ENCODE measurements at regions not wholly inside any gene's neighbourhood (a gene's known extent, or its start where the extent isn't known, plus 50 kb on each side); places are given as distances from the start of the nearest gene placed in this dataset.

DNA sequence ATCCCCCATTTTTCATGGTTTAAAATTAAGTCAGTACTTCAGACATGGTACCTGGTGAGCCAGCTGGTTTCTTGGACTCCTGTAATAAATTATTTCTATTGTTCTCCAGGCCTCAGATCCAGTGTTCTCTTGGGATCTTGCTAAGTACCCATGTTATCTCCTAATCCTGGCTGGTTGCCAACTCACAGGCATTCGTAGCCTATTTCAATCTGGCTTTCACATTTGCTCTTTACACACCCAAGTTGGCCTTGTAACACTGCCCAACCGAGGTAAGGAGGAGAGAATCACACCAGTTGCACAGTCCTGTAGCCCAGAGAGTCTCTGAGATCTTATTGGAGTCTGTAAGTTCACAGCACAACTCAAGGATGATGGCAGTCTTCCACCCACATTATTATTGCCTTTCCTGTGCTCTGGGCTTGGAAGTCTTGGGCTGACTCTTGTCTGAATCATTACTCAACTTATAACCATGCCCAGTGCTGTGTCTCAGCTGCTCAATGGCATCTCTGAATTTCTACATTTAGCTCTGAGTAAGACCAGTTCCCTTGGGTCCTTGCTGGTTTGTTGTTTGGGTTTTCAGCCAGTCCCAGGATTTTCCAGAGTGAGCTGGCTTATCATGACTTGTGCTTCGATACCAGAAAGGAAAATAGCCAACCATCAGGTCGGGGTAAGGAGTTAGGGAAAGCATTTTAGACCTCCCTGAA, 76.6 kb upstream of the KLF12 start:
- DNase-seq, result peak in 1 of 14 experiments; percentile 10
- peaks cover 4% of the 10 kb centered on the region for H3K4me1 Mint-ChIP-seq (ENCODE audit: low read depth)
- Histone ChIP-seq H3K4me1 (ENCODE audit: insufficient read depth, low read length) (no peaks in the 10 kb centered on the region), H3K4me3 (ENCODE audit: low read length) (no peak overlapping the region), H3K27me3 (ENCODE audit: control insufficient read depth in 1 of 2, insufficient read depth in 2 of 2, low read length in 2 of 2) (no peaks in the 10 kb centered on the region), H3K9me3 (ENCODE audit: control insufficient read depth in 1 of 2, insufficient read depth in 1 of 2, low read length in 2 of 2) (no peaks in the 10 kb centered on the region), H3K36me3 (ENCODE audit: insufficient read depth, low read length) (no peaks in the 10 kb centered on the region), H3K27ac (ENCODE audit: low read depth in 1 of 2, low read length in 2 of 2) (no peak overlapping the region)
- ChIA-PET POLR2A (no interaction called here), CTCF (no interaction called here)
- no peaks in the 10 kb centered on the region for H3K9me3 Mint-ChIP-seq
- no peak overlapping the region for H3K27ac Mint-ChIP-seq
- intact Hi-C loops (cut with DNase I, micrococcal nuclease), result no loop called here
- H3K36me3 Mint-ChIP-seq (ENCODE audit: low read depth), result no peaks in the 10 kb centered on the region
- no peaks in the 10 kb centered on the region for H3K27me3 Mint-ChIP-seq
- no peak overlapping the region for H3K4me3 Mint-ChIP-seq
- no peak for ATAC-seq (ENCODE audit: poor library complexity)
- TF ChIP-seq, protein P1, sequence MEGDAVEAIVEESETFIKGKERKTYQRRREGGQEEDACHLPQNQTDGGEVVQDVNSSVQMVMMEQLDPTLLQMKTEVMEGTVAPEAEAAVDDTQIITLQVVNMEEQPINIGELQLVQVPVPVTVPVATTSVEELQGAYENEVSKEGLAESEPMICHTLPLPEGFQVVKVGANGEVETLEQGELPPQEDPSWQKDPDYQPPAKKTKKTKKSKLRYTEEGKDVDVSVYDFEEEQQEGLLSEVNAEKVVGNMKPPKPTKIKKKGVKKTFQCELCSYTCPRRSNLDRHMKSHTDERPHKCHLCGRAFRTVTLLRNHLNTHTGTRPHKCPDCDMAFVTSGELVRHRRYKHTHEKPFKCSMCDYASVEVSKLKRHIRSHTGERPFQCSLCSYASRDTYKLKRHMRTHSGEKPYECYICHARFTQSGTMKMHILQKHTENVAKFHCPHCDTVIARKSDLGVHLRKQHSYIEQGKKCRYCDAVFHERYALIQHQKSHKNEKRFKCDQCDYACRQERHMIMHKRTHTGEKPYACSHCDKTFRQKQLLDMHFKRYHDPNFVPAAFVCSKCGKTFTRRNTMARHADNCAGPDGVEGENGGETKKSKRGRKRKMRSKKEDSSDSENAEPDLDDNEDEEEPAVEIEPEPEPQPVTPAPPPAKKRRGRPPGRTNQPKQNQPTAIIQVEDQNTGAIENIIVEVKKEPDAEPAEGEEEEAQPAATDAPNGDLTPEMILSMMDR (IDR thresholded peaks at IDR 0.05), result no peak

DNA sequence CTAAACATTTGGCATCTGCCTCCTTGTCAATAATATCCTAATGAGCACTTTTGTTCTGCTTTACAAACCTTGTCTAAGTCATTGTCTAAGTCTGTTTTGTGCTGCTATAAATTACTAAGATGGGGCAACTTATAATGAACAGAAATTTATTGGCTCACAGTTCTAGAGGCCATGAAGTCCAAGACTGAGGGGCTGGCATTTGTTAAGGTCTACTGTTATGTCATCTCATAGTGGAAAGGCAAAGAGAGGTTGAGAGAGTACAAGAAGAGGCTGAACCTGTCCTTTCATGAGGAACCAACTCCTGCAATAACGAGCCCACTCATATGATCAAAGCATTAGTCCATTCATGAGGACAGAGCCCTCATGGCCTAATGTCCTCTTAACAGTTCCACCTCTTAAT, 72.7 kb upstream of the KLF12 start:
- ChIA-PET POLR2A (no interaction called here), CTCF (no interaction called here)
- intact Hi-C loops (cut with DNase I, micrococcal nuclease), result no loop called here
- TF ChIP-seq, protein P1 (IDR thresholded peaks at IDR 0.05), result no peak
- no peak for ATAC-seq (ENCODE audit: poor library complexity)
- Histone ChIP-seq H3K9me3 (ENCODE audit: control insufficient read depth in 1 of 2, insufficient read depth in 1 of 2, low read length in 2 of 2) (no peaks in the 10 kb centered on the region), H3K27ac (ENCODE audit: low read depth in 1 of 2, low read length in 2 of 2) (no peak overlapping the region), H3K36me3 (ENCODE audit: insufficient read depth, low read length) (no peaks in the 10 kb centered on the region), H3K27me3 (ENCODE audit: control insufficient read depth in 1 of 2, insufficient read depth in 2 of 2, low read length in 2 of 2) (no peaks in the 10 kb centered on the region), H3K4me3 (ENCODE audit: low read length) (no peak overlapping the region), H3K4me1 (ENCODE audit: insufficient read depth, low read length) (no peaks in the 10 kb centered on the region)
- H3K9me3 Mint-ChIP-seq, result no peaks in the 10 kb centered on the region
- H3K27me3 Mint-ChIP-seq, result no peaks in the 10 kb centered on the region
- H3K4me3 Mint-ChIP-seq, result no peak overlapping the region
- H3K36me3 Mint-ChIP-seq (ENCODE audit: low read depth), result no peaks in the 10 kb centered on the region
- no peak for DNase-seq
- H3K27ac Mint-ChIP-seq, result no peak overlapping the region
- H3K4me1 Mint-ChIP-seq (ENCODE audit: low read depth), result peaks cover 4% of the 10 kb centered on the region

DNA sequence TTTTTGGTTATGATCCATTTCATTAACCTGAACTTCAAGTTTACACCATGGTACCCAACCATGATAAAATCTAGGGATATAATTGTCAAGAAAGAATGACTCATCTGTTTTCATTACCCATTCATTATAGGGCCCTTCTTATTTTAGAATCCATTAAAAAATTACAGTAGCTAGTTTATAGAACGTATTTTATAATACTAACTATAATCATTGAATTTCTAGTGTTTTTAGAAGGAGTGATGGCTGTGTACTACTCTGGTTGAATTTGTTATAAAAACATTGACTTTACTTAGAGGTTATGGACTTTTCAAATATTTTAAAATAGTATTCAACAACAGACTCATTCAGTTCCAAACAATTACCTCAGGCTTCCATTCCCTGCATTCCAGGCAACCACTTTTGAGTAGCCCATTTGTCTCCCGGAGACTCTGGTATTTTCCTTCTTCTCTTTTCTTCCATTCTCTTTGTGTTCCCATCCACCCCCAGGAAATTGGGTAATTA, 71.9 kb upstream of the KLF12 start:
- no peaks in the 10 kb centered on the region for H3K27me3 Mint-ChIP-seq
- intact Hi-C loops (cut with DNase I, micrococcal nuclease), result no loop called here
- CTCF ChIA-PET, result no interaction called here

More for the DNA sequence above, 71.9 kb upstream of the KLF12 start:
- Mint-ChIP-seq H3K9me3 (no peaks in the 10 kb centered on the region), H3K27ac (no peak overlapping the region), H3K4me3 (no peak overlapping the region), H3K4me1 (ENCODE audit: low read depth) (peaks cover 4% of the 10 kb centered on the region), H3K36me3 (ENCODE audit: low read depth) (no peaks in the 10 kb centered on the region)
- no peak overlapping the region for H3K27ac ChIP-seq (ENCODE audit: low read depth in 1 of 2, low read length in 2 of 2)
- H3K4me3 ChIP-seq (ENCODE audit: low read length), result no peak overlapping the region
- no peaks in the 10 kb centered on the region for H3K9me3 ChIP-seq (ENCODE audit: control insufficient read depth in 1 of 2, insufficient read depth in 1 of 2, low read length in 2 of 2)
- no peaks in the 10 kb centered on the region for H3K27me3 ChIP-seq (ENCODE audit: control insufficient read depth in 1 of 2, insufficient read depth in 2 of 2, low read length in 2 of 2)
- TF ChIP-seq, protein P1 (IDR thresholded peaks at IDR 0.05), result no peak
- no peaks in the 10 kb centered on the region for H3K36me3 ChIP-seq (ENCODE audit: insufficient read depth, low read length)
- POLR2A ChIA-PET, result no interaction called here
- DNase-seq, result no peak
- H3K4me1 ChIP-seq (ENCODE audit: insufficient read depth, low read length), result no peaks in the 10 kb centered on the region
- no peak for ATAC-seq (ENCODE audit: poor library complexity)
